Iris pigment epithelial cell (primary cell): ENCODE measurements at regions not wholly inside any gene's neighbourhood (a gene's known extent, or its start where the extent isn't known, plus 50 kb on each side); places are given as distances from the start of the nearest gene placed in this dataset.

Source experiments
- DNase-seq: peaks from one replicate; pipeline ENCODE4 v3.0.0-alpha.2; 2011; ENCODE audit warnings: low read depth

DNA sequence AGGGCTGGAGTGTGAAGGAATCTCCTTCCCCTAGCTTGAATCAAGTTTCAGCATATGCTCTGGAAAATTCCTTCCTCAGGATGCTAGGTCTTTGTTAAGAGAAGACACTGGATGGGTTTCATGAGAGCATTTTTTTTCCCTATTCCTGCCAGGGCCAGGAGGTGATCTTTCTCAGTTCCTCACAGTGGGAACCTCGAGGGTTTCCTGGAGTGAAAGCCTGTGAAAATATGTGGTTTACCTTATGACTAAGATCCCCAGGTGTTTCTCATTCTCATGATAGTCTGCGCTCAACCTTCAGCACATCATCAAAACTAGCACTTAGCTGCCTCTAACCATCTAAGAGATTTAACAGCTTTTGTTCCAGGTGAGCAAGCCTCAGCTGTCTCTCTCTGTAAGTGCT, 985.3 kb upstream of the FAT3 start:
- DNase-seq, result no peak

- no peak for DNase-seq
Observed at GRCh38 chr11:91231226-91231625, 993.4 kb upstream of the FAT3 start.

DNA sequence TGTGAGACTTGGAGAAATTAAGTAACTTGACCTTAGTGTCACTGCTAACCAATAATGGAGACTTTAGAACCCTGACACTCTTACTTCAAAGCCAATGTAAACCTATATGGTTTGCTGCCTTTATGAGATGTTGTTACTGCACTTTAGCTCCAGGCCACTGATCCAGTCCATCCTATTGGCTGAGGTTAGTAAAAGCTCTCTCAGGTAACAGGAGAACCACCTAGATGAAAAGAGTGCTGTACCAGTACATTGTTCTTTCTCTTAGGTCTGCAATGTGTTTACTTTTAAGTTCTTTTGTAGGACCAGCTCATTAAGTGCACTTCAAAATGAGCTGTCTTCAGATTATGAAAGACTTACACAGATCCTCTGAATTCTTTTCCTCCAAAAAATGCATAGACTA, 994.0 kb upstream of the FAT3 start:
- no peak for DNase-seq

GRCh38 chr11:91222830-91223229, 1000.0 kb upstream of the CHORDC1 start:
- DNase-seq, result no peak

DNA sequence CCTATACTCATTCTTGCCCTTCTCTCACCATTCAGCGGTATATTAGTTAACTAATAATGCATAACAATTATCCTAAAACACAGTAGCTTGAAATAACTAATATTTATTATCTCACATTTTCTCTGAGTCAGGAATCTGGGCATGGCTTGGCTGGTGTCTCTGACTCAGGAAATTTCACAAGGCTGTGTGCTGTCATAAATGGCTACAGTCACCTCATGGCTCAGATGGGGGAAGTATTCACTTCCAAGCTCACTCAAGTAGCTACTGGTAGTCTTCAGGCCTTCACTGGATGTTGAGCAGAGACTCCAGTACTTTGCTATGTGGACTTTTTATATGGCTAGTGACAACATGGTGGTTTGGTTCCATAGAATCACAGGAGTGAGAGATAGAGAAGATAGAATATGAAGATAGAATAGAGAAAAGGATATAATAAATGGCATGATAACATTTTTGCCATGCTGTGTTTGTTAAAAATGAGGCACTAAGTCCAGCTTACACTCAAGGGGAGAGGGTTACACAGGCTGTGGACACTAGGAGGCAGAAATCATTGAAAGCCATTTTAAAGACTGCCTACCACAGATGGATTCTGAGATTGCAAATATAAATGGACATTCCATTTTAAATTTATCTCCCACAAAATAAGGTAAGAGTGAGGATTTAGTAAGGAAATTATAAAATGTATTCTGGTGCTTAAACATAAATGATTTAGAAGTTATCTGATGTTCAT, 997.8 kb upstream of the CHORDC1 start:
- DNase-seq, result peak; percentile 51

DNA sequence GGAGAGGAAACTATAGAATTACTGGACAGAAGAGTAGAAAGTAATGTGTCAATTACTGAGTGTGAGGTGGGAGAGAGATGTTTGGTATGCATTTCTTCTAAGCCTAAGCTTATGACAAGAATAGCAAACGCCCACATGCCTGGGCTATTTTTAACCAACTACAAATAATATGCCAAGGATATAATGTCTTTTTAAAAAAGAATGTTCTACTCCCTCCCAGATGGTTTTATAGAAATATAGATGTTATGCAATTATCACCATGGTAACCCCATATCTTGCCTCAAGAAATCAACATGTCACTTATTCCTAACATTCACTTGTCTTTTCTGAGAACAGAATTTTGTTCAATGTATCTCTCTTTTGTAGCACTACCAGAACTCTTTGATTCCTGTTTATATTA, 996.7 kb upstream of the CHORDC1 start:
- peak; percentile 28 for DNase-seq

GRCh38 chr11:91209751-91210150, 986.9 kb upstream of the CHORDC1 start:
- no peak for DNase-seq

DNA sequence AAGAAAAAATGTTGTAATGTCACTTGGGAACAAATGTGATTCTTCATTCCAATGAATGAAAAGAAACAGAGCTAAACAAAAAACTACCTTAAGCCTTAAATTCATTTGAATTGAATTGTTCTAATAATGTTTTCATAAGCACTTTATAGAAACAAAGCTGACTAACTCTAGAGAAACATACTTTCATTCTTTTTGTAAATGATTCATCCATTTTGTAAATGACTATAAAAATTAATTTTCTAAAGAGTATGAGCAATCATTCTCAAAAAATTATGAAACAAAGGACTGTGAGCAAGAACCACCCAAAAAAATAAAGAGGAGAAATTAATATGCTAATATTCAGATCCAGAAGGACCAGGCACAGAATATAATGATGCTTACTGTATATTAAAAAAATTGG, 986.5 kb upstream of the CHORDC1 start:
- no peak for DNase-seq

- no peak for DNase-seq
Observed at GRCh38 chr11:91199866-91200265, 977.0 kb upstream of the CHORDC1 start.

GRCh38 chr11:91194546-91194945, 971.7 kb upstream of the CHORDC1 start:
- DNase-seq, result no peak

DNA sequence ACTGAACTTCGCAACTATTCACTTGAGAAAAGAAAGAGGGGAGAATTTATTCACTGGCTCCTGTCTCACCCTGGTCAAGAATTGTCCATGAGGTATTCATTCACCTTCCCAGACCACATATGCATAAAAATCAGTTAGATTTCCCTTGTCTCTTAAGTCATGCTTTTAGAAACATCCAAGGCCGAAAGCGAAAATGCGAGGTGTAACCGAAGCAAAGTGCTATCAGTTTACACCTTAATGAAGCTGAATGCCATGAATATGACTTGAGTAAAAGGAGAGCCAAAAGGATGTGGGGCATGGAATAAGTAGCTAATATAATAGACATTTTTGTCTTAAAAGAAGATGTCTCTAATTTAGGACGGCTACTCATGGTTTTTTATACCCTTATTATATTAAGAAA, 965.6 kb upstream of the CHORDC1 start:
- DNase-seq, result no peak

DNA sequence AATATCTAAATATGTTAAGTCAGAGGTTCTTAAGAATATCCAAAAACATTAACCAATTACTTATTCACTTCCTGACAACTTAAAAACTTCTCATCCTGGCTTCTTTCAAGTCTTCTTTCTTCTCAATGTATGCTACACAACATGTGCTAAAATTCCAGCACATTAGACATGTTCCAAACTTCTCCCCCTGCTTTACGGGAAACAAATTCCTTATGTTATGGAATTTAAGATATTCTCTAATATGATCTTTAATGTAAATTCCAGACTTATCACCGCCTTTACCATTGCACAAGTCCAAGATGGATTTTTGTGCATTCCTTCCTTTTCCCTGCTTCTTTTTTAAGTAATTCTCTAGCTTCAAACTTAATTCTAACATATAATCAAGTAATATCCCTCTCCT, 964.5 kb upstream of the CHORDC1 start:
- DNase-seq, result no peak

DNA sequence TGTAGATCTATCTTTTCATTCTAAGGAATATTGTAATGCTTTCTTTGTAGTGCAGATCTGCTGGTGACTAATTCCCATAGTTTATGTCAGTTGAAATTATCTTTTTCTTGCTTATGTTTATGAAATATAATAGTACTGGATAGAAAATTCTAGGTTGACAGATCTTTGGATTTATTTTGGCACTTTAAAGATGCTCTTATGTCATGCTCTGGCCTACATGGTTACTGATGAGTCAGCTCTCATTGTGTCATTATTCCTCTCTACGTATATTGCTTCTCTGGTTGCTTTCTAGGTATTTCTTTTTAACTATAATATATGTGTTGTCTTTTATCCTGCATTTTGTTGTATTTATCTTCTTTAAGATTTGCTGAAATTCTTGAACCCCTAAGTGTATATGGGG, 955.5 kb upstream of the CHORDC1 start:
- peak; percentile 11 for DNase-seq

DNA sequence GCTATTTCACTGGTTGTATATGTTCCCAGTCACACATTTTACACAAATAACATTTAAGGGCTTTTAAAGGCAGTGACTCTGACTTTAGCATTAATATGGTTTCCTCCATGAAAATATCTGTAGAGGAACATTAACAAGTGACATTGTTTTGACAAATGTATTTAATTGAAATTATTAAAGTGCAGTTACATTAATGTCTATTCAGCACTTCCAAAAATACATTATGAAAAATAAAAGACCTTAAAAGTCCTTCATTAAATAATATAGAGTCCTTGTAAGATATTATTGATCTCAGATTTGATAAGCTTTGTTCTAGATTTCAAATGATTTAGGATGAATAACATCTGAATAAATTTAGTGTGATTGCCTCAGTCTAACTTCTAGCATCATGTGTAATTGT, 951.9 kb upstream of the CHORDC1 start:
- DNase-seq, result no peak

- DNase-seq, result no peak
Observed at GRCh38 chr11:91174193-91174592, 951.3 kb upstream of the CHORDC1 start.

- peak; percentile 44 for DNase-seq
Observed at GRCh38 chr11:91173701-91174100, 950.9 kb upstream of the CHORDC1 start.

DNA sequence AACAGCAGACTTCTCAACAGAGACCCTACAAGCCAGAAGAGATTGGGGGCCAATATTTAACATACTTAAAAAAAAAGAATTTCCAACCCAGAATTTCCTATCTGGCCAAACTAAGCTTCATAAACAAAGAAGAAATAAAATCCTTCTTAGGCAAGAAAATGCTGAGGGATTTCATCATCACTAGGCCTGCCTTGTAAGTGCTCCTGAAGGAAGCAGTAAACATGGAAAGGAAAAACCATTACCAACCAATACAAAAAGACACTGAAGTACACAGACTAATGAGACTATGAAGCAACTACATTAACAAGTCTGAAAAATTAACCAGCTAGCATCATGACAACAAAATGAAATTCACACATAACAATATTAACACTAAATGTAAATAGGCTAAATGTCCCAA, 947.9 kb upstream of the CHORDC1 start:
- DNase-seq, result peak; percentile 10

DNA sequence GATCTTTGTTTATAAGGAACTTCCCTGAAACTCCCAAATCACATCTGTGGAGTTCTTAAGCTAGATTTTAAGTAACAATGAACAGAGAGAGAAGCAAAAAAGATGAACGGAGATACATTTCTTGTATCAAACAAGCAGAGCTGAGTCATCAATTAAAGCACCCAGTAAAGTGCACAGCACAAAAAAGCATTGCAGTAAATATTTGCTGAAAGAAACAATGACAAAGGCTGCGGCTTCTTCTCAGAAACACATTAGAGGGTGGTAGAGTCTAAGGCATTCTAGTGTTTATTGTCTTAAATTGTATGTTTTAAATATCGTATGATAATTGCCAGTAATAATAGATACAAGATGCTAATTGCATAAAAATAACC, 941.6 kb upstream of the CHORDC1 start:
- peak; percentile 3 for DNase-seq

DNA sequence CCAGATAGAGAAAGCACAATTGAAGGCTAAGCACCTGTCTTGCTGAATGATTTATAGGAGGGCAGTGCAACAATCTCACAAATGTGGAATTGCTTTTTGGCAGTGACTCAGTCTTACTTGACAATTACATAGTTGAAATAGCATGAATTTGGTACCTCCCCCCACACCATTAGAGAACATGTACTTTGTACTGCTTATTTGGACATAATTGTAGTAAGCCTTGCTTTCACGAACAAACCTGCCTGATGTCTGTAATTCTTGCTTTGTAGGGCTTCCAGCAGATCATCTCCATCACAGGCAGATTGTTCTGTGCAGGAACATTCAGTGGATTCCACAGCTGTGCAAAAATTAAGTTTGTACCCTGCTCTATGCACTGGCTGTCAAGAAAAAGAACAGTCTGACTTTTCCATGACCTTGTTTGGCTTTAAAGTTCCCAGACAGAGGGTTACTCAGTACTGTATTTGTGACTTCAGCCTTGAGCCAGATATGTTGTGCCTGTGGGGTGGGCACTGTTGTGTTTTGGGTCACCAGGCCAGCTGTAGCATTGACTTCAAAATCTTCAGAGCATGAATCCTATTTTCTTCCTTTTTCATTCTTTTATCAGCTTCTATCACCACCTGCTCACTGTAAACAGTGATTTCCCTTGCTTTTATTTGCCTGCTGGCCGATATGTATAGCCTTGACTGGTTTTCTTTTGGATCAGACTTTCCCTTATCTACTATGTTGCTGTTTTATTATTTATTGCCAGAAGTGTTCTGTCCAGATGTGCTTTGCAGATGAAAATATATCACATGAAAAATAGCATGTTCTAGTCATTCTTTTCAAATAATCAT, 941.0 kb upstream of the CHORDC1 start:
- peak; percentile 35 for DNase-seq

DNA sequence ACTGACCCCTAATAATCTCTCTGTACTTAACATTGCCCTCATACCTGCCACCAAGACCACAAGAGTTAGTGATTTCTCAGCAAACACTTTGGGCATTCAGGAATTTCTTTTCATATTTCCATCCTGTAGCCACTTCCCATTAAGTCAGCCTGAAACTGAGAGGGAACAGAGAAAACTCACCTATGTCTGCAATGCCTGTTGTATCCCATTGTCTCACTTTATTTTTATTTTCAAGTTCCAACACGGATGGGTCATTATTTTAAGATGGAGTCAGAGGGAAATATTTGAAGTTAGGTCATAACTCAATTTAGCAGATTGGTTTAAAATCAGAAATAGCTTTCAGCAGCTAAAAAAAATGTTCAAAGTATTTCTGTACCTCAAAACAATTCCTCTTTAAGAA, 937.8 kb upstream of the CHORDC1 start:
- DNase-seq, result no peak

- DNase-seq, result peak; percentile 4
Observed at GRCh38 chr11:91158891-91159537, 936.2 kb upstream of the CHORDC1 start.

DNA sequence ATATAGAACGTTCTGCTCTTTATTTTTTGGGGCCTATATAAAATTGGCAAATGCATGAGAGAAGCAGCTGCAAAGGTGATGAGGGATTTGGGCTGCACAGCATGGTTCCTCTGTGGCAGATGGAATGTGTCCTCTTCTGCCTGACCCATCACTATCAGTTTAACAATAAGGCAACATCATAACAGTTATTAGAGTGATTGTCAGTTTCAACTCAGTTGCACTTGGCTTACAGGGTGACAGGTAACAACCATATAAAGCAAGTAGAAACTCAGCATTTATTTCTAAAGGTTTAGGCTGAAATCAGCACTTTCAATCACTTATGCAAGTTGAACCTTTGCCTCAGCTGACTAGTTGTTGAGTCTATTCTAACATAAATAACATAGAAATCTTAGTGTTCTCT, 935.4 kb upstream of the CHORDC1 start:
- no peak for DNase-seq

- peak; percentile 23 for DNase-seq
Observed at GRCh38 chr11:91156041-91156440, 933.2 kb upstream of the CHORDC1 start.
